ENCODE measurements at regions not wholly inside any gene's neighbourhood (a gene's known extent, or its start where the extent isn't known, plus 50 kb on each side); places are given as distances from the start of the nearest gene placed in this dataset.
"Not testable (repeated sequence)": the region's sequence is repeated elsewhere in the genome, so short reads cannot be mapped to it uniquely, and the experiment has no call there.

DNA sequence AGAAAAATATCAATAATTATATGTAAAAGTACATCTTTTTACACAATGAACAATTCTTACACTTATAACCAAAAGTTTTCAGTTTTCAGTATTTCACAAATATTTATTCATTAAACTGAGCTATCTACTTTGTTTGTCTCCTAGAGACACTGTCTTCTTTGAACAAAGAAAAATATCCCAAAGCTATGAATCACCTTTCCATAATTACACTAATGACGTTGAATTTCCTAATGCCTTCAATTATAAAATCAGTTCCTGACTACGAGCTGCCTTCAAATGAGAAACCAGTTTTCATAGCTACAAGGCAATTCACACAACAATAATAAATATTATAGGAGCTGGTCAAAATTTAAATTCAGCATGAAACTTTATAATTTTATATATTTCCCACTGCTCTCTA is 201.8 kb upstream of the BRINP3 start:
- DNase-seq: no peak

DNA sequence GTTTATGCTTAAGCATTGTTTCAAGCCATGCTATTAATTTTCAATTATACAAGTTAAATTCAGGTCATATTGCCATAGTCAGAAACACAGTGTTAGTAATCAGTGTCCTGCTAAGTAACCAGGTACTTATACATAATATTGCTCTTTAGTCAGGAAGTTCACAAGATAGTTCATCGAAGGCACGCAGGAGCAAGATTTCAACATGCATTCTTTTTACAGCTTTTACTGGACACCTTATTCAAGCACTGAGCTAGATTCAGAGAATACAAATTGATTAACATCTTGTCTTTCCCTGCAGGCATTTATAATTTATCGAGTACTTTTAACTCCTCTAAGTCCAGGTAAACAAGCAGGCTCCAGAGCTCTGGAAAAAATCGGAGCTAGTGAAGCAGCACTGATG is 202.3 kb upstream of the BRINP3 start:
- no peak for DNase-seq

DNA sequence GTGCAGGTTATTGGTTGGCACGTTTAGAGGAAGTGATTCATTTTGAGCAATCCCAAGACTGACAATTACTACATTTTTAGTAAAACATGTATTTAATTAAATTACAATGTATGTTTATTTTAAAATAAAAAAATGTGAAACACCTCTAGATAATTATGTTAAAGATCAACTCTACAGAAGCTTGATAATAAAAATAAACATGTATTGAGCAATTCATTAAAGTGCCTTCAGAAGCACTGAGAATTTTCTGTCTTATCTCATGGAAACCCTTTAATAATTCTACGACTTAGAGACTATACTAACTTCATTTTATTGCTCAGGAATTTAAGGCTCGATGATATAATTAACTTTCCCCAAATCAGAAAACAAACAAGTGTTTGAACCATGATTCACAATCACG is 208.0 kb upstream of the BRINP3 start:
- no peak for DNase-seq

DNA sequence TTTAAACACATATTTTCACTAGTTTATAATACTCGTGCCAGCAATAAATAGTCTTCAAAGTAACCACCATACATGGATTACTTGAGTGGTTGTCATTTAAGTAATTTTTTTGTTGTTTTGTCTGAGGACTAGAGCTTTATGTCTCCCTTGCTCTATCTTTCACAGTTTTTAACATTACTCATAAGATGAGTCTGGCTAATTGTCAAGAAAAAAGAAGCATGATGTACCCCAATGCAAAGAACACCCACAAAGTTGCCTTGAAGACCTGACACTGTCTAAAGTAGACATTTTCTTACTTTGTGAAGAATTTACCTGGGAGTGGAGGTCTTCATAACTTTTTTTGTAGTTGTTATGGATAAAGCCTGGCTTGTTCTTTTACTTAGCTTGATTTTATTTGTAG is 210.4 kb upstream of the BRINP3 start:
- DNase-seq: no peak

DNA sequence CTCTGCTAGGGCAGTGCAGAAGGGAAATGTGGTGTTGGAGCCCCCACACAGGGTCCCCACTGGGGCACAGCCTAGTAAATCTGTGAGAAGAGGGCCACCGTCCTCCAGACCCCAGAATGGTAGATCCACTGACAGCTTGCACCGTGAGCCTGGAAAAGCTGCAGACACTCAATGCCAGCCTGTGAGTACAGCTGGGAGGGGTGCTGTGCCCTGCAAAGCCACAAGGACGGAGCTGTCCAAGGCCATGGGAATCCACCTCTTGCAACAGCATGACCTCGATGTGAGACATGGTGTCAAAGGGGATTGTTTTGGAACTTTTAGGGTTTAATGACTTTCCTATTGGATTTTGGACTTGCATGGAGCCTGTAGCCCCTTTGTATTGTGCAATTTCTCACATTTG is 220.8 kb upstream of the BRINP3 start:
- DNase-seq: not testable (repeated sequence)

DNA sequence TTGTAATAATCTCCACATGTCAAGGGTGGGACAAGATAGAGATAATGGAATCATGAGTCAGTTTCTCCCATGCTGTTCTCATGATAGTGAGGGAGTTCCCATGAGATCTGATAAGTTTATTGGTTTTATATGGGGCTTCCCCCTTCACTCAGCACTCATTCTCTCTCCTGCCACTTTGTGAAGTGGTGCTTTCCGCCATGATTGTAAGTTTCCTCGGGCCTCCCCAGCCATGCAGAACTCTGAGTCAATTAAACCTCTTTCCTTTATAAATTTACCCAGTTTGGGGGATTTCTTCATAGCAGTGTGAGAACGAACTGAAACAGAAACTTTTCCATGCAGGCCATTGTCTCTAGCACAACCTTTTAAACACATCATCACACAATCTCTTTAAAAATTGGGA is 221.5 kb upstream of the BRINP3 start:
- DNase-seq: no peak

DNA sequence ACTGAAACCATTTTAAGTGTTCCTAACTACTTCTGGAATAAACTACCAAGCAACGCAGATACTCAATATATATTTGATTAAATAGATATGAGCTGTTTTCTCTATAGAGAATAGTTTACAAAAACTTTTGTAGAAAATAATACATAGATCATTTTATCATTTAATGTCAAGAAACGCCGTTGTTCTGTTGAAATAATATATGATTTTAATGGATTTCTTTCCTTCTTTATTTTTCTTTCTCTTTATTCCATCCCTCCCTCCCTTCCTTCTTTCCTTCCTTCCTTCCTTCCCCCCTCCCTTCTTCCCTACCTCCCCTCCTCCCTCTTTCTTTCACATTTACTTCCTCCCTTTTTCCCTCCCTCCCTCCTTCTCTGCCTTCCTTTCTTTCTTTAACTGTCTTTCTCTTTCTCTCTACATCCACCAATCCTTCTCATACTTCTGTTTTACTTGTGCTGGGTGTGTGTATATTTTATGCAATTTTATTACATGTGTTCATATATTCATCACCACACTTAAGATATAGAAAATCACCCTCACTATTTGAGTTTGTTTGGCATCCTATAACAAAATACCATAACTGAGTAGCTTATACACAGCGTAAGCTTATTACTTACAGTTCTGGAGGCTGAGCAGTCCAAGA is 230.9 kb upstream of the BRINP3 start:
- DNase-seq: no peak

DNA sequence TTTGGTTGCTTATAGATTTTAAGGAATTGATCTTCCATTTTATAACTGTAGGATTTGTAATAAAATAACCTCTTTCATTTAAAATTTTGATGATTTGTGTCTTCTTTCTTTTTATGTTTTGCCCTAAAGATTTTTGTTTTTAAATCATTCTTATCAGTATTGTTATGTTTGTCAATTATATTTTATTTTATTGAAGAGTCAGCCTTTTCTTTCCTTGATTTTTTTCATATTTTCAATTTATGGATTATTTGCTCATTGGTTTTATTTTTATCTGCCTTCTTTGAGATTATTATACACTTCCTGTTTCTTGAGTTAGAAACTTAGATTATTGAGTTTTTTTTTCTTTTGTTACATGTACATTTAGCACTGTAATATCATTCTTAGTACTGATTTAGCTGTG is 233.4 kb upstream of the BRINP3 start:
- DNase-seq: no peak

DNA sequence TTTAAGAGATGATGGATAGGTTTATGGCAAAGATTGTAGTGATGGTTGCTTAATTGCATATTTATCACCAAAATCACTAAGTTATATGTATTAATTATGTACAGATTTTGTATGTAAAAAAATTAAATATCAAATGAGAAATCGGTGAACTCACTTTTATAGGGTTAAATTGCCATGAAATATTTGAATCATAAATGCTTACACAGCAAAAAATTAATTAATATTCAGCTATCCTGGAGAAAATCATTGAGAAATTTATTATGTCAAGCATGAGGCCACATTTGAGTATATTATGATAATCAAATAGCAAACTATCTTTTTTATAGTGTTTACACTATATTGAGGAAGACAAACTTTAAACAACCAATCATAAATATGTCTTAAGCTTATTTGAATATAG is 239.4 kb upstream of the BRINP3 start:
- DNase-seq: no peak

DNA sequence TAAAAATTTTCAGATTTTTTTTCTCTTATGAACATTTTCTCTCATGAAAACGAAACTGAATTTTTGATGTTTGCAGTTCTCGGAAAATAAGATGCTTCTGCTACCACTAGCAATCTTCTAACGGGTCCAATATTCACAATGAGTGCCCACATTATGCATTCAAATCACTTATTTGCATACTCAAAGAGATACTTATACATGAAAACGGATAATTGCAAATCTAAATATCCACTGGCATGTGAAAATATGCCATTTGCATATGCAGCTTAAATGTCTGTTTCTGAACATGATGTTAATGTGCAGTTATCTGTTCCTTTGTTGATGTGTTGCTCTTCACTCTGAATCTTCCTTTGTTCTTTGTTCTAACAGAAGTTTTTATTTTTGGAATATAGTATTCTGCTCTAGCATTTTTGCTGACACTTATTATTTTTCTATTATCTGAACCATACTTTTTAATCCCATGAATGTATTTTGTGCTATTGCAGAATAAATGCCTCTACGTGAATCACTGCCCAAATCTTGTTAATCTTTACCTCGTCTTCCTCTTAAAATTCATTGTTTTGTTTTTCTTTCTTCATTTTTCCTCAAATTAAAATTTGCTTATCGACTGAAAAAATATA is 259.4 kb upstream of the BRINP3 start:
- DNase-seq: no peak

DNA sequence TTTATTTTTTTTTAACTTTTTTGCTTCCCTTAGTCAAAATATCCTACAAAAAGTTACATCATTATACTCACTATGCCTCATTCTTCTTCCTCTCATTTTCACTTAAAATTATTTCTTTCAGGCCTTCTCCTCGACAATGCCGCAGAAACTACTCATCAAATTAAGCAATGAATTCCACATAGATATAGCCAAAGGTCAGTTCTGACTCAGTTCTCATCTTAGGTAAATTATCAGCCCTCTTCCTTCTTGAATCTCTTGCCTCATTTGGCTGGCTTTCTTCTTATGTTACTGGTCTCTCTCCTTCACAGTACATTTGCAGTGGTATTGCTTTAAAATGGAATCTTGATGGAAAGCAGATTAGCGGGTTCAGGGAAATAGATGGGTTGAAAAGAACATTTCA is 260.7 kb upstream of the BRINP3 start:
- DNase-seq: no peak

DNA sequence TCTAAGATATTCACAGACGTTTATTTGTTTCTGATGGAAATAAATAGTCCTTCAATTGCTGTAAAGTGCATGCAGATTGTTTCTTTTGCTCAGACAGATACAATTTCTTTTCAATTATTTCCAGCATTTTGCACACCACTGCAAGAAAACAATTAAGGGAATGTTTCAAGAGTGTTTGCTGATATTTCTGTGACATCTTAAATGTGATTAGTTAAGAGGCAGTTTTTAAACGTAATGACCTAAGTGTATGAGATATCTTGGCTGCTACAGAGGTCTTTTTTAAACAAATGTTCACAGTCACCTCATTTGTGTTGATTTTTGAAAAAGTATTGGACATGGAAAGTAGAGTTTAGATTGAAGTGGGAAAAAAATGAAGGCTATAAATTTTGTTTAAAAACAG is 262.3 kb upstream of the BRINP3 start:
- DNase-seq: no peak

DNA sequence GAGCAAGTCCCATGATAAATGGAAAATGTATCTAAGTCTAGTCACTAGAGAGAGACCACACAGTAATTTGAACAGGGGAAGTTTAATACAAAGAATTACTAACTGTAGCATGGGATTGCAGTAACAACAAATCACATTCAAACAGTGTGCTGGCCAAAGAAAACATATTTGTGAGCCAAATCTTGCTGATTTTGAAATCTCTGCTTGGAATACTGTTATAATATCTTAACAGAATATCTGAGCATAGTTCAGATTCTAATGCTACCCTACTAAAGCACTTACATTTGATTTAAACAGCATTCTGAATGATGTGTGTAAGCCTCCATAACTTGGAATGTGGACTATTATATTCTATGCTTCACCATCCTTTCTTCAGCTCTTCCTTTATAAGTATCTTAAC is 270.0 kb upstream of the BRINP3 start:
- DNase-seq: no peak

DNA sequence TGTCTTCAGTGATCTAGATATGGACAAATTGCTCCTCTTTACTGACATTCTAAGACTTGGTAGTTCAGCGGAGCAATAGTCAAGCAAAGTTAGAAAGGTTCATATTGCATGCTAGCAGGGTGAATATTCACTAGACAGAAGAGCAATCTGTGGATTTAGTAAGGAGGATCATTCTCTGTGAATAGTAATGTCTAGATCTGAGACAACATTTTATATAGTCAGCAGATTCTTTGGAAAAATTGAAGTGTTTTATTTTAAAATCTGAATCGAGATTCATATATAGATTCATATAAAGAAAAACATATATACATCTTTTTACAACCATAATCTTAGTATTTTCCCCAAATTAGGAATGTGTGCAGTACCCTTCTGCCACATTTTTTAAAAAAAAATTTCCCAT is 274.5 kb upstream of the BRINP3 start:
- DNase-seq: no peak

DNA sequence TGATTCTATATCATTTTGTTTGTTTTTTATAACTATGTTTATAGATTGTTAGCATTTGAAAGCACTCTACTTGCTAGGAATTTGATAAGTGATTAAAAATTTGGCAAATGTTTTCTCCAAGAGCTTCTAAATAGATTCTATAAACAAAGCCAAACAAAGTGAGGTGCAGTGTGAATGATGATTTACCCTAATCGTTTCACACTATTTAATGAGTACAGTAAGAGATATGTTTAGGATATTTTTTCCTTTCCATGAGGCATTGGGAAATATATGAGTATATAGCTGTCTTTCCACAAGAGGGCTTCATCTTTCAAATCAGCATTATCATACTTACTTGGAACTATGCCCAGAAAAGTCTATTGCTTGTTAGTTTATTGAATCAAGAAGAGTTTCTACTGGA is 277.0 kb upstream of the BRINP3 start:
- DNase-seq: peak; percentile 34 to 65

DNA sequence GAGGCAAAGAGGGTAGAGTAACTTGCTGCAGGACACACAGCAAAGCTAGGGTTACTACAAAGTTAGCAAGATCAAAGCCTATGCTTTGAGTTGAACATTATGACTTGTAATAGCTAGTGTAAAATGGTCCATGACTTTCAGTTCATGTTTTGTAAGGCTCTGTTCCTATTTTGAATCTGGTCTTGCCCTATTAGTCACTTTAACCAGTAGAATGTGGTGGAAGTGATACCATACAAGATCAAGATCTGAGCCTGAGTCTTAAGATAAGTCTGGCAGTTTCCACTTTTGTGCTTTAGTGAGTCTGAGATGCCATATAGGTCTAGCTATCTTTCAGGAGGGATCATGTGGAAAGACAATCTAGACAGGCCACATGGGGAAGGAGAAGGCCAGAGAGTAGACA is 282.1 kb upstream of the BRINP3 start:
- no peak for DNase-seq

DNA sequence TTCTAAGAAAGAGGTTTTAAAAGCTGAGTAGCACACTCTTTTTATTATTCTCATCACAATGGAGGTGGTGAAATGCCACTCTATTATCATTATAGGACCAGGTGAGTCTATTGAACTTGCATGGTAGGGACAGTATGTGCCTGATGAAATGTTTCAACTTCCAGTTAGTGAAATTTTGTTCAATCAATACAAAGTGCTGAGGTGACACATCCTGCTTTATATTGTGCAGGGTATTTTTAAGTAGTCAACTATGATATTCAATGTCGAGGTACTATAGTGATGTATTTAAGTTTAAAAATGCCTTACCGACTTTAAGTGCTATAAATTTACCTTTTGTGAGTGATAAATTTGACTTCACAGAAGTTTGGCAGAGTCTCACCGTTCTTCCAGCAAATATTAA is 284.7 kb upstream of the BRINP3 start:
- no peak for DNase-seq

DNA sequence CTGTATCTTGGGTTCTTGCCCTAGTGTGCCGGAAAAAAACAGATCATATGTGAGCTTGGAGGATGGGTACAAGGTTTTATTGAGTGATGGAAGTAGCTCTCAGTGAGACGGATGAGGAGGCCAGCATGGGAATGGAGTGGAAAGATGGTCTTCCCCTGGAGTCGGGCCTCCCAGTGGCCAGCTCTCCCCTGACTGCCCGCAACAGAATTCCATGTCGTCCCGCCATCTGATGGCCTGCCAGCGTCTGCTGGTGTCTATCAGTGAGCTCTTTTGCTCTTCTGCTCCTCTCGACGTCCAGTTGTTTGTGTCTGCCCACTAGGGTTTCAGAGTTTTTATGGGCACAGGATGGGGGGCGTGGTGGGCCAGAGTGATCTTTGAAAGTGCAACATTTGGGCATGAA is 315.2 kb upstream of the BRINP3 start:
- DNase-seq: no peak

DNA sequence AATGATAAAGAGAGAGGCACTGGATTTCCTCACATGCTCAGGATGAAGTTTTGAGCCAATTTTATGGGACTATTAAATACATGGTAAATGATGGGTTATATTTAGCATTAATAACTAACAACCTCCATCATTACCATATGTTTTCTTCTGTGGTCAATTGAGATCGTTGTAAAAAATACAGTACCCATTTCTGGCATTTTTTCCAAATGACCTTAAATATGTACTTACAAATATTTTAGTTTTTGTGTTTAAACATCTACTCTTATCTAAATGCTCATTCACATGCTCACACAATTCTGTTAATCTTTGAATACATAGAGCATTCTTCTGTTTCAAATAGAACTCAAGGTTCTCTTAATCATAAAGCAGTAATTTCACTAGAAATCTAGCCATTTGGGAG is 330.0 kb upstream of the BRINP3 start:
- no peak for DNase-seq

DNA sequence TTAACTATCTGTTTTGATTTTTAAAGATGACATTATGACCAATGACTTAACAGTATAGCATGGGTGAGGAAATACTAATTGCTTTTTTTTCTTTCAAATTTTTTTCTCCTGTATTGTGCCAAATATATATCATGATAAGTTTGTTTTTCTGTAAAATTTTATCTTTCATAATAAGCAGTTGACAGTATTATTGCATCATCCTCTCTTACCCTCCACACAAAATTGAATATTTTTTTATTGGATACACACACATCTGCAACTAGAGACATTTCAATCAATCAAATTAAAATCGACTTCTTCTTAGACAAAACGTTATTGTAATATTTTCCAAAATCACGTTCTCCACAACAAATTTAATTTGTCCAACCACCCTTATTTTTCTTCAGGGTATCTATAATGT is 330.4 kb upstream of the BRINP3 start:
- no peak for DNase-seq

DNA sequence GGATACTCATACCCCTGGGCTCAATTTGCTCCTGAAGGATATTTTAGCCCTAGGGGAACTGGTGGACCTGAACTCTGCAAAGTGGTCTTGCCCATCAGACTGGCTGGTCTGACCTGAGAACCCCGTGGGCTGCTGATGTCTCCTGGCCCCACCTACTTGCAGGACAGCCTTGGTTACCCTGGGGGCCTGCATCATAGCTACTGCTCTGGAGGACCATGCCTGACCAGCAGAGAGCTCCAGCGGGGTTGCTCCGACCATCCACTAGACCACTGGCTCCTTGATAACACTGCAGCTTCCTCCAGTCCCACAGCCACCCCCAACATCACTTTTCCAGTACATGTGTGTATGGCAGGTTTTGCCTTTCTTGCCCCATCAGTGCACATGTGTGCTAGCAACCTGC is 331.6 kb upstream of the BRINP3 start:
- no peak for DNase-seq

DNA sequence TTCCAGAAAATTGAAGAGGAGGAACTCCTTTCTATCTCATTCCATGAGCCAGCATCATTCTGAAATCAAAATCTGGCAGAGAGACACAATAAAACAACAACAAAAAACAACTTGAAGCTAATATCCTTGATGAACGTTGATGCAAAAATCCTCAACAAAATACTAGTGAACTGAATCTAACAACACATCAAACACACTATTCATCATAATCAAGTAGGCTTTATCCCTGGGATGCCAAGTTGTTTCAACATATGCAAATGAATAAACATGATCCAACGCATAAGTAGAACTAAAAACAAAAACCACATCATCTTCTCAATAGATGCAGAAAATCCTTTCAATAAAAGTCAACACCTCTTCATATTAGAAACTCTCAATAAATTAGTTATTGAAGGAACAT is 335.3 kb upstream of the BRINP3 start:
- DNase-seq: no peak

DNA sequence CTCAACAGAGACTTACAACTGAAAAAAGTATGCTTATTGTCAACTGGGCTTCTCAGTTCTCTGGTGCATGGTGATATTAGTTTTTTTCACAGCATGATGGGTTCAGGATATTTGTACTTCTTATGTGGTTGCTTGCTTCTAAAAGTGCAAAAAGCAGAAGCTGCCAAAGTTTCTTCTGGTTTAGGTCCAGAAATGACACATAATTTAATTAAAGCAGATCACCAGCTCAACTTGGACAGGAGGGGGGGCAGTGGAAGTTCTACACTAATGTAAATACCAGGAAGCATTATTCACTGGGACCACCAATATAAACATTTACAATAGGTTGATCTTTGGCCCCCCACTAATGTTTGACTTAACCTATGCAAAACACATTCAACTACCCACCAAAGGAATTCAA is 354.8 kb upstream of the BRINP3 start:
- DNase-seq: no peak

DNA sequence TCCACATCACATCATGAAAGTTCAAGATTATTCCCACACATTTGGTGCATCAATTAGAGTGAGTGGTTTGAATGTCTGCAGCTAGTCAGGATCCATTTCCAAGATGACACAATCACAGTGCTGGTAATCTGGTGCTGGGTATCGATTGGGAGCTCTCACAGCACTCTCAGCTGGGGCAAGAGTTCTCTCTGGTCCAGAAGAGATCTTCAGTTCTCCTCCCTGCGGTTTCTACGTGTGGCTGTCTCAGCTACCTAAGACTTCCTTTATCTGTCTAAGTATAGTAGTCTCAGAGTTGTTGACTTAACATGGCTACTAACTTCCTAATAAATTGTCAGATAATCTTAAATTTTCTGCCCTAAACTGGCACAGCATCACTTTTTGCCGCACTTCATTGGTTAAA is 358.0 kb upstream of the BRINP3 start:
- no peak for DNase-seq

DNA sequence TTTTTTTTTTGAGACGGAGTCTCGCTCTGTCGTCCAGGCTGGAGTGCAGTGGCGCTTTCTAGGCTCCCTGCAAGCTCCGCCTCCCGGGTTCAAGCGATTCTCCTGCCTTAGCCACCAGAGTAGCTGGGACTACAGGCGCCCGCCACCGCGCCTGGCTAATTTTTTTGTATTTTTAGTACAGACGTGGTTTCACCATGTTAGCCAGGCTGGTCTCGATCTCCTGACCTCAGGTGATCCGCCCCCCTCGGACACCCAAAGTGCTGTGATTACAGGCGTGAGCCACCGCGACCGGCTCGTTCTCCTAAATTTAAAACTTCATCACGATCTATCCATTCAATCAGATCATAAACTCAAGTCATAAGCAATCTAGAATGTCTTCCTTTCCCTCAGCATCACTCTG is 359.5 kb upstream of the BRINP3 start:
- not testable (repeated sequence) for DNase-seq

All from SHP77 (cell line).